G401.6 (cell line): ENCODE measurements at regions not wholly inside any gene's neighbourhood (a gene's known extent, or its start where the extent isn't known, plus 50 kb on each side); places are given as distances from the start of the nearest gene placed in this dataset.

Experiments used
- FAIRE-seq: peaks from 2 replicates; lab custom pipeline; 2012; peaks lifted over from hg19 to GRCh38; lab: Jason Lieb, UNC

DNA sequence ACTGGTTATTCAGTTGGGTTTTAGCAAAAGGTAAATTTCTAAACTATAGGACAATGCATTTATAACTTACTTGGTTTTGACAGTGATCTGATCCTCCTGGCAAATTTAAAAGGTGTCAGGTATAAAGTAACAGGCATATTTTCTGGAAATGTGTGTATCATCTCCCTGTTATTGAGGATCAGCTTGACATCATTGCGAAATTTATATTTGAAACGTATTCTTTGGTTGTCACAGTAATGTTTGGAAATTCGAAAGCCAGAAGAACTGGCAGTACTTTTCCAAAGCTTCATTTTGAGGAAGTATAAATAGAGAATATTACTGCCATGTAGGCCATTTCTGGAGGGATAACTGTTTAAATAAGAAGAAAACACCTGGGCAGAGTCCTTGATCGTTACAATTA, 422.2 kb upstream of the NRXN1 start:
- FAIRE-seq = no peak

DNA sequence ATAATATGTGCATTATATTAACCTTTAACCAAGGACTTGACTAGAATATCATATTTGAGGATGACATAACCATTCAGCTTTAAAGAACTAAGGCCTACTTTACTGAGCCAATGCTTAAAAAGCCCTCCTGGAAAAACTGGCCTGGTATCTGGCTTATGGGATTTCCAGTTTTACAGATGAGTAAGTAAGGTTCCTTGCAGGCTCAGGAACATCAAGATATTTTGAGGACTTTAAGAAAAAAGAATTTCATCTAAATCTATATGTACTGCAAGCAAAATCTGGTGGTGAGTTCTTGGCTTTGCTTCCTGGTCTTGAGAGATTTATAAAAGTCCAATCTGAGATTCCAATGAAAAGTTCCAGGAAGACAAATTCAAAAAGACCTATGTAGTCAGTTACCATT, 417.0 kb upstream of the NRXN1 start:
- no peak for FAIRE-seq

DNA sequence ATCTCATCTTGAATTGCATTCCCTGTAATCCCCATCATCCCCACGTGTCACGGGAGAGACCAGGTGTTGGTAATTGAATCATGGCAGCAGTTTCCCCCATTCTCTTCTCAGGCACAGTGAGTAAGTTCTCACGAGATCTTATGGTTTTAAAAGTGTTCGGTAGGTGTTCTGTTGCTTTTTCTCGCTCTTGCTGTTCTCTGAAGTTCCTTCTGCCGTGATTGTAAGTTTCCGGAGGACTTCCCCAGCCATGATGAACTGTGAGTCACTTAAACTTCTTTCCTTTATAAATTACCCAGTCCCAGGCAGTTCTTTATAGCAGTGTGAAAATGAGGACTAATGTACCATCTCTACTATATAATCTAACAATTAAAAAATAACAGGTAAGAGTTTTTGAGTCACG, 409.9 kb upstream of the NRXN1 start:
- FAIRE-seq = no peak

DNA sequence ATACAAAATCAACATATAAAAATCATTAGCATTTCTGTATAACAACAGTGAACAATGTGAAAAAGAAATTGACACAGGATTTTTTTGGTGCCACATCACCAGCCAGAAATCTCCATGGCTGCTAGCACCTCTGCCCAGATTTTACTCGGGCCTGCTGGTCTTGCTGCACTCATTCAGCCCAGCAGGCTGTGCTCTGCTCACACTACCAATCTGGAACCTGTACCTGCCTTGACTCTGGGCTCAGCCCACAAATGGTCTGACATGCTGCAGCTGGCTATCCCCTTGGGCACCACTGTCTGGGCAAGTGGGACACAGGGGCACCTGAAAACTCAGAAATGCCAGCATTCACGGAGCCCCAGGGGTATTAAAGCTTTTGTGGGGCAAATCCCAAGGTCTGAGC, 392.5 kb upstream of the NRXN1 start:
- no peak for FAIRE-seq

DNA sequence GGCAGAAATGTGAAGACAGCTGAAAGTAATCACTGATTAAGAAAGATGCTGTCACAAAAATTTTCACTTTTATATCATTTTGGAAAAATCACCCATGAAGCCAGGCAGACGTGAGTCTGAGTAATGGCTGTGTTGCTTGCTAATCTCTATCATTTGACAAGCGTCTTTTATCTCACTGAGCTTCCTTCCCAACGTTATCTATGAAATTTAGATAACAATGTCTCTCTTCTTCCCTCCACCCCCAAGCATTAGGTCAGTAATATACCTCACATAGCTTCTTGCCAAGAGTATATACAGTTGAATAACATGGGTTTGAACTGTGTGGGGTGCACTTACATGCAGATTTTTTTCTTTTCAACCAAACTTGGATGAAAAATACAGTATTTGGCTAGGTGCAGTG, 388.6 kb upstream of the NRXN1 start:
- no peak for FAIRE-seq

DNA sequence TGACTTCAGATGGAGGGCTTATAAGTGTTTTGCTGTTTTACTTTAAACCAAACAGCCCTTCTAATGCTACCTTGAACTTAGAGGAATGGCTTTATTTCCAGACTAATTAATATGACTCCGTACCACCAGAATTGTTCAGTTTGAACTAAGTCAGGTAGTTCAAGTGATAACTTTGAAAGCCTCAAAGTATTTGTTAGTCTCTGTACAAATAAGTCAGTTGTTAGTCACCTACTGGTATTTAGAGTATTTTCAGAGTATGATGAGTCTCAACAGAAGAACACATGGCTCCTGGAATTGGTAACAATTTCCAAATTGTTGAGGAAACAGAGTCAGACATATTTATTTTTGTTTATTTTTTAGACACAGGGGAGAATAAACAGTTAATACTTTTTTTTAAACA, 381.8 kb upstream of the NRXN1 start:
- FAIRE-seq = no peak

- no peak for FAIRE-seq
Measured at GRCh38 chr2:51410331-51410730, 378.4 kb upstream of the NRXN1 start.

DNA sequence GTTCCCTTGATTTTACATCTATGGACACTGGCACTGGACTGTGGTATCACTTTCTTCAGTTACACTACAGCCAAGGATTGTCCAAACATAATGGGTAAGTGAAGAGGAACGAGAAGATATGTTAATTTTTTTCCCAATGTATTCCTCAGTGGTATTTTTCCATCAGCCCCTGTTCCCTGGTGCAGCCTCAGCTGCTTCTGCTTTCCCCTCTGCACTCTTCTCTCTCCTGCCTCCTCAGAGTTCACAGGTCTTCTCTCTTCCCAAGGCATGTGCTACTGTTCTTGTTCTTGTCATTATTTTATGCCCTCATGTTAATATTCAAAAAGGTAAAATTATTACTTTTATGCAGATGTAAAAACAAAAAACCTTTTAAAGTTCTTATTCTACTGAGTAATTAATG, 378.0 kb upstream of the NRXN1 start:
- FAIRE-seq = no peak

DNA sequence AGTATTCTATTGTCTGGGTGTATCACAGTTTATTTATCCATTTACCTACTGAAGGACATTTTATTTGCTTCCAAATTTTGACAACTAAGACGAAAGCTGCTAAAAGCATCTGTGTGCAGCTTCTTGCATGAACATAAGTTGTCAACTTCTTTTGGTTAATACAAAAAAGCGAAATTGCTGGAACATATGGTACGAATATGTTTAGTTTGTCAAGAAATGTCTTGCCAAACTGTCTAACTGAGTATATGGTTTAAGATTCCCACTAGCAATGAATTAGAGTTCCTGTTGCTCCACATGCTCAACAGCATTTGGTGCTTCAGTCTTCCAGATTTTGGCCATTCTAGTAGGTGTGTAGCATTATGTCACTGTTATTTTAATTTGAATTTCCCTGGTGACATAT, 372.3 kb upstream of the NRXN1 start:
- FAIRE-seq = no peak

GRCh38 chr2:51401546-51401945, 369.6 kb upstream of the NRXN1 start:
- no peak for FAIRE-seq

GRCh38 chr2:51387235-51387634, 355.3 kb upstream of the NRXN1 start:
- no peak for FAIRE-seq

DNA sequence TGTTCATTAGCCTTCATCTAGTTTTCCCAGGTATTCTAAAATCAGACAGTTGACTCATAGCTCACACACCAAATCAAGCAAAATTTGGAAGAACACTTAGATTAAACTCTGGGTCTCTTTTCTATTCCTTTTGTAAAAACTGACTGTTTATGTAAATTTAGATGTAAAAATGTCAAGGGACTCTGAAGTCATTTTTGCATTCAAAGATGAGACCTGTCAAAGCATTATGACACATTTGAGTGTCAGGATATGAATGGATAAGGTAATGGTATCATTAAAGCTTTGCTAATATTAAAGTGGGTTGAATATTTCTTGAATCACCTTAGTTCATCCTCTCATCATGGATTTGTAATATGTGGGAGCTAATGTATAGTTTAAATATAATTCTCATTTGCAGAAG, 348.1 kb upstream of the NRXN1 start:
- no peak for FAIRE-seq

GRCh38 chr2:51368250-51368649, 336.3 kb upstream of the NRXN1 start:
- FAIRE-seq = no peak

GRCh38 chr2:51350100-51350499, 318.2 kb upstream of the NRXN1 start:
- FAIRE-seq = no peak

- FAIRE-seq = no peak
Measured at GRCh38 chr2:51344886-51345285, 313.0 kb upstream of the NRXN1 start.

DNA sequence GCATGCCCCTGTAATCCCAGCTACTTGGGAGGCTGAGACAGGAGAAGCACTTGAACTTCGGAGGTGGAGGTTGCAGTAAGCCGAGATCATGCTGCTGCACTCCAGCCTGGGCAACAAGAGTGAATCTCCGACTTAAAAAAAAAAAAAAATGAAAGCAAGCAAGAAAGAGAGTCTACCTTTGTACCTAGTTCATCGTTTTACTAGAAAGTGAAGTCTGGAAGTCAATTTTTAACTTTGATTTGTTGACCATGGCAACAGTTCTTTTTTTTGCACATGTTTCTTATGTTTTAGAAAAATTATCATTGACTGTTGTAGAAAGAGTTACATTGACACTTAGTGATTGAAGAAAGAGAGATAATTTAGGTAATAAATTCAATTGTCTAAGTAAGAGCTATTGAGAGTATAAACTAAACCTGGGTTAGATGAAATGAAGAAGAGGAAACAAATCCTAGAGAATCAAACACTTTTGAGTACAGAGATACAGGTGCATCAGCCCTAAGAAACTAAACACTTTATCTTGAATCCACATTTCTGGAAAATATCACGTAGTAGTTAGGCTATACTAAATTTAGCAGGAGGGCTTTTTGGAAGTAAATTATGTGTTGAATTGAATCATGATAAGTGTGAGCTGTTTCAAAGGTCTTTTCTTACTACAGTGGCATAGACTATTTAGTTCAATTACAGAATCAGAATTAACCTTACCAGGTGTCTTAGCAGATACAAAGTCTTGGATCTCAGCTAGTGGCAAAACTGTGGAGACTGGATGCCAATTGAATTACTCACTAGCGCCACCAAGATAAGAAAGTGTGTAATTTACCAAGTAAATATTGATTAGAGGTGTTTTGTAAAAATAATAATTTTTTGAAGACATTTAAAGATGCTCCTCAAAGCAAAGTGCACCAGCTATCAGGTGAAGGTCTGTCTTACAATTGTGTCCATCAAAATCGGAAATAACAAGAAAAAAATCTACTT, 303.4 kb upstream of the NRXN1 start:
- no peak for FAIRE-seq

DNA sequence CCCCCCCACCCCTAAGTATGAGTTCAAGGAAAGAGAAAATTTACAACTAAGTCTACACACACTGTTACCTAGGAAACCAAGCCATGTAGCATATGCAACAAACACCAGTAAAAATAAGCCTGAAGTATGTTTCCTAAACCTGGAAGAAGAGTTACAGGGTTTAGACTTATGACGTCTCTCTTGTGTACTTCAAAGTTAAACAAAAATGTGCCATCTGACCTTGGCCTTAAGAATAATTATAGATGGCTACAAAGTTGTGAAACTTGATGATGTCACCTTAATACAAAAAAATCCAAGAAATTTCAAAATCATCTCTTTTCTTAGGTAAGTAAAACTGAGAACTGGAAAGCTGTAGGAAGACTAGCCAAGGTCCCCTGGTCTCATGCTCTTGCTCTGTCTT, 297.6 kb upstream of the NRXN1 start:
- no peak for FAIRE-seq

DNA sequence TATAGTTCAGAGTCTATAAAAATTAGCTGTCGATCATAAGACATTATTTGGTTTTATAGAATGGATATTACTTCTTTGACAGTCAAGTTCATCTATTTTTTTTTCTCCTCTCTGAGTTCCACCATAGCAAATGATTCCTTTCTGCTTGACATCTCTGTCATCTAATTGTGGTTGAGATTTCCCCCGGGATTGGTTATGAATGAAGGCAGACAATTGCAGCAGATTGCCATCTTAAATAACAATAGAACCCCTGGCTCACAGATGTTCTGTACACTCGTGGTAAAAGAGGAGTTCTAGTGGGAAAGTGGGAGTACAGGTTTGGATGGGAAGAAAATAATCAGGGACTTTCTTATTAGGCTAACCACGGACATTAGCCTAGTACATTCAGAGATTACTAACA, 292.1 kb upstream of the NRXN1 start:
- FAIRE-seq = no peak

DNA sequence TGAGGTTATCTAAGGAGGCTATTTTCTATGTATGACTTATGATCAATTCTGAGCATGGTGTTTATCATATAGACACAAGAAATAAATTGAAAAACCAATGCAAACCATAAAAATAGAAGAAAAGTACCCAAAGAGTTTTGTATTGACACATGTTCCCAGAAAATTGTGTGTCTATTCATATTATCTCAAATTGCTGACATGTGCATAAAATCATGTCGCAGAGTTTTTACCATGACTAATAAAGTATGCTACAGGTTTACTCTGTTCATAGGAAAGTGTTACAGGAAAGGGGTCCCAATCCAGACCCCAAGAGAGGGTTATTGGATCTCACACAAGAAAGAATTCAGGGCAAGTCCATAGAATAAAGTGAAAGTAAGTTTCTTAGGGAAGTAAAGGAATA, 290.7 kb upstream of the NRXN1 start:
- FAIRE-seq = no peak

DNA sequence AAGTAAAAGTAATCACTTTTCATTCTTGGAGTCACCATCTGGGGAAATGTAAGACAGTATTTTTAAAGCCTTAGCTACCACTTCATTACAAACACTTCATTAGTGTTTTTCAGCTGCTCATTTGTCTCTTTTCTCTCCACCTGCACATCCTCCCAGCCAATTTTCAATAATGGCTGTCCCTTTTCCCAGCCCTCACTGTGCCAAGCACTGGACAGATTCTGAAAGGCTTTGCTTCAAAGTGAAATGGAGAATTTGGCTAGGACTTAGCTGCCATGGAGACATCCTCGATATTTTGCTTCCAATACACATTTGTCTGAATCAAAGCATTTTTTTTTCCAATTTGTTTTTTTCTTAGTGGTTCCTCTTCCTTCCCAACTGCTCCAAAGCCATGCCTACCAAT, 272.4 kb upstream of the NRXN1 start:
- FAIRE-seq = no peak

DNA sequence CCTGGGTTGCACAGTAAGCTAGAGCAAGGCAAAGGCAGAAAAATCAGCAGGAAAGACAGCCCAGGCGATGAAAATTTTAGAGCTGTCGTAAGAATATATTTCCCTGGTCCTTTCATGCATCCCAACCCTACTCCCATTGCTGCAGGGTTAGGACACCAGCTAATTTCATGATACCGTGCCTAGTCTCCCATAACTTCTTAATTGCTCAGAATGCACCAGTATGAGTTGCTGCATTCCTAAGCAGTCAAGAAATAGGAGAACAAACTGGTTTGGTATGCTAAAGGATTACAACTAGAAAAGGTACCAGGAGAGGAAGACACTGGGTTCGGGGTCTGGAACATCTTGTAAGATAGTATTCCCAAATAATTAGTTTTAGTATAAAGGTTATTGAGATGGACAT, 269.4 kb upstream of the NRXN1 start:
- no peak for FAIRE-seq

DNA sequence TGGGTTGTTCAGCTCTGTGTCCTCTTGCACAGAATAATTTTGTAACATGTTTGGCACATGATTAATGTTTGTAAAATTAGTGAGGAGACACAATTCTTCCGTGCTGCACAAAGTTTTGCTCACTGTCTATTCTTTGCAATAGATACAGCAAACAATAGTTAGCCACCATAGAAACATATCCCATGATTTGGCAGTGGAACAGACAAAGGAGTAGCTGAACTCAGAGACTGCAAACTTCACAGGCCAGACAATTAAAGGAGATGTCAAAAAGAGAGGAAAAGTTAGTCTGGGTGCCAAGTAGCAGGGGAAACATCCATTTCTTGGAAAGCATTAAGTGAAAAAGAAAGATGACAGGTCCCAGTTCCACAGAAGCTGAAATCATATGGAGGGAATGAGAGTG, 267.4 kb upstream of the NRXN1 start:
- no peak for FAIRE-seq

DNA sequence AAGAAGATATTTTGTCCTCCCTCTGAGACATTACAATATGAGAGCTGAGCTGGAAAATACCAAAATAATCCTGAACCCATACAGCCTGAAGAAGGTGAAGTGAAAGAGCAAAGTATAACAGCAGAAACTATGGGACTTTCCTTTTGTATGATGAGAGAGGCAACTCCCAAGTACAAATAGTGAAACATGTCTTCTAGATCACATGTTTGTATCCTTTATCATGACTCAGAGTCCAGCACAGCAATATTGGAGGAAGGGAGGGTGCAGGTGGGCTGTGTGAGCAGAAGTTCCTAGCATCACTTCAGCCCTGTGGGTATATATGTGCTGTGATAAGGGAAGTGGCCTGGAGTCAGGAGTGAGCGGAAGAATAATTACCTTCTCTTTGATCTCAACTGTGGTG, 265.6 kb upstream of the NRXN1 start:
- FAIRE-seq = no peak

DNA sequence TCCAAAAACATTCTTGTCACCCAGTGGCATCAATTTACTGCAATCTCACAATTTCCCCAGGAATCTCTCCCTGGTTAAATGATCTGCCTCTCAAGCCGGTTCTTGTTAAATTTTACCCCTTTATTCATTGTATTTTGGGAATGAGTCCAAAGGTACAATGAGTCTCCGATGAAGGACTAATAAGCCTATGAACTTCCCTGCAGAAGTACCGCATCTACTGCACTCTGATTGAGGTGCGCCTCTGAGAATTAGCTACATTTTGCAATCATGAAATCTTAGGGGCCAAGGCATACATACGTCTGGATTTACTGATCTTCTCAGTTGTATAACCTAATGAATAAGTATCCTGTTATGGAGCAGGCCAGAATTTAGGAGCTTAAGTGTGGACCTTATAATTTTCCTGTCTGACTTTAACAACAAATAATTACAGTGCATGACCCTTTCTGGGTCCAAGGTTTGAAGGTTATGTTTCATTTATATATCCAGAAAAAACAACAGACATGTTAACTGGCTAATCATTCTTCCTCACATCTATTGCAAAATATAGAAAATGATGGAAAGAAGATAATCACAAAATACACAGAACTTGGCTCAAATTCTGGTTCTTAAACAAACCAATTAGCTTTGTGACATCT, 261.8 kb upstream of the NRXN1 start:
- FAIRE-seq = no peak
